ENCODE measurements at regions not wholly inside any gene's neighbourhood (a gene's known extent, or its start where the extent isn't known, plus 50 kb on each side); places are given as distances from the start of the nearest gene placed in this dataset.

DNA sequence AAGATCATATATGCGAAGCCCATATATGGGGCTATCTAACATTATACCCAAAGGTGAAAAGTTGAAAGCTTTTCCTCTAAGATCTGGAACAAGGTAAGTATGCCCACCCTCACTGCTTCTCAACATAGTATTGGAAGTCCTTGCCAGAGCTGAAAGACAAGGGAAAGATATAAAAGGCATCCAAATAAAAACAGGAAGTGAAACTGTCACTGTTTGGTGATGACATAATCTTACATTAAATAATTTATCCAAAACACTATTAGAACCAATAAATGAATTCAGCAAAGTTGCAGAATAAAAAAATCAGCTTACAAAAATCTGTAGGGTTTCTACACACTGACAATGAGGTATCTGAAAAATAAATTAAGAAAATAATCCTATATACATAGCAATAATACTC lies 205.8 kb downstream of the INSIG2 start:
- WGBS, result 90% methylated on average over 1 of the region's 1 CpG
- H3K27ac ChIP-seq (ENCODE audit: low read length), result no peak overlapping the region
- DNase-seq (no peak), ATAC-seq (no peak)
- H3K27me3 ChIP-seq (ENCODE audit: control insufficient read depth, insufficient read depth), result no peaks in the 10 kb centered on the region
- no peaks in the 10 kb centered on the region for H3K9me3 ChIP-seq (ENCODE audit: control insufficient read depth, low read length)
- H3K4me1 ChIP-seq (ENCODE audit: control insufficient read depth, insufficient read depth, low read length), result no peaks in the 10 kb centered on the region
- no peak overlapping the region for H3K4me3 ChIP-seq (ENCODE audit: low read length)
- intact Hi-C loops (cut with DNase I), result no loop called here

DNA sequence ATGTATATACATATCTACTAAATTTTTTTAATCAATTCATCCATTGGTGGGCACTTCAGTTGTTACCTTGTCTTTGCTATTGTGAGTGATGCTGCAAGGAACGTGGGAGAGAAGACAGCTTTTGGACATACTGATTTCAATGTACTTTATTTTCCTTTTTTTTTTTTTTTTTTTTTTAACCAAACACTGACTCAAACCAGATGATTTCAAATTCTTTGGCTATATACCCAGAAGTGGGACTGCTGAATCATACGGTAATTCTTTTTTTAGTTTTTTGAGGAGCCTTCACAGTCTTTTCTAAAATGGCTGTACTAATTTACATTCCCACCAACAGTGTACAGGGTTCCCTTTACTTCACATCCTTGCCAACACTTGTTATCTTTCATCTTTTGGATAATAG lies 204.7 kb downstream of the INSIG2 start:
- Histone ChIP-seq H3K27ac (ENCODE audit: low read length) (no peak overlapping the region), H3K27me3 (ENCODE audit: control insufficient read depth, insufficient read depth) (no peaks in the 10 kb centered on the region), H3K4me1 (ENCODE audit: control insufficient read depth, insufficient read depth, low read length) (no peaks in the 10 kb centered on the region), H3K4me3 (ENCODE audit: low read length) (no peak overlapping the region), H3K9me3 (ENCODE audit: control insufficient read depth, low read length) (no peaks in the 10 kb centered on the region)
- ATAC-seq (no peak), DNase-seq (no peak)
- intact Hi-C loops (cut with DNase I), result no loop called here
- 68% methylated on average over 2 of the region's 2 CpGs for WGBS

DNA sequence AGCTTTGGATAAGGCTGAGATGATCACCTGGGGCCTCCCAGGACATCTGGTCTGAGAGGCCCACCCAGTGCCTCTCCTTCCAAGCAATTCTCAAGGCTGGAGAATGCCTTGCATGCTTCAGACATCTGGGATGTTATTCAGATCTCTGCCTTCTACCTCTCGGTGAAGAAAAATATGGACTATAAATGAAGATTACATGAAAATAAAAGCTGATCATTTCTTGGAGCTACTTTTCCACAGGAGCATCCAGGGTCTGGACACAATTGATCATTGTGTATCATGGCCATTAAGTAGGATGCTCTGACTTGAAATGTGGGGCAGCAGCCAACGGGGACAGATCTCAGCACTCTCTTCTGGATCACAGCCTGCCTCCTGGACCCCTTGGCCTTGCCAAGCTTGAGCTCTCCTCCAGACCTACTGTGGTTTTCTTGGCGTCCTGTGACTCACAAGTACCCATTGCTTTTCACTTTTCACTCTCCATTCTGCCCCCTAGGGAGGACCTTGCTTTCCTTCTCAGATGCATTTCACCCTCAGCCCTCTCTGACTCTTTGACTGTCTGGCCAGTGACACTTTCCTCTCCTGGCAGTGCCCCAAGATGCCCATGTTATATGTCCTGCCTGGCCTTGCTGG lies 203.1 kb downstream of the INSIG2 start:
- intact Hi-C loops (cut with DNase I), result no loop called here
- ATAC-seq (no peak), DNase-seq (no peak)
- Histone ChIP-seq H3K9me3 (ENCODE audit: control insufficient read depth, low read length) (no peaks in the 10 kb centered on the region), H3K4me1 (ENCODE audit: control insufficient read depth, insufficient read depth, low read length) (no peaks in the 10 kb centered on the region), H3K27ac (ENCODE audit: low read length) (no peak overlapping the region), H3K4me3 (ENCODE audit: low read length) (no peak overlapping the region), H3K27me3 (ENCODE audit: control insufficient read depth, insufficient read depth) (no peaks in the 10 kb centered on the region)
- 63% methylated on average over 3 of the region's 3 CpGs for WGBS

DNA sequence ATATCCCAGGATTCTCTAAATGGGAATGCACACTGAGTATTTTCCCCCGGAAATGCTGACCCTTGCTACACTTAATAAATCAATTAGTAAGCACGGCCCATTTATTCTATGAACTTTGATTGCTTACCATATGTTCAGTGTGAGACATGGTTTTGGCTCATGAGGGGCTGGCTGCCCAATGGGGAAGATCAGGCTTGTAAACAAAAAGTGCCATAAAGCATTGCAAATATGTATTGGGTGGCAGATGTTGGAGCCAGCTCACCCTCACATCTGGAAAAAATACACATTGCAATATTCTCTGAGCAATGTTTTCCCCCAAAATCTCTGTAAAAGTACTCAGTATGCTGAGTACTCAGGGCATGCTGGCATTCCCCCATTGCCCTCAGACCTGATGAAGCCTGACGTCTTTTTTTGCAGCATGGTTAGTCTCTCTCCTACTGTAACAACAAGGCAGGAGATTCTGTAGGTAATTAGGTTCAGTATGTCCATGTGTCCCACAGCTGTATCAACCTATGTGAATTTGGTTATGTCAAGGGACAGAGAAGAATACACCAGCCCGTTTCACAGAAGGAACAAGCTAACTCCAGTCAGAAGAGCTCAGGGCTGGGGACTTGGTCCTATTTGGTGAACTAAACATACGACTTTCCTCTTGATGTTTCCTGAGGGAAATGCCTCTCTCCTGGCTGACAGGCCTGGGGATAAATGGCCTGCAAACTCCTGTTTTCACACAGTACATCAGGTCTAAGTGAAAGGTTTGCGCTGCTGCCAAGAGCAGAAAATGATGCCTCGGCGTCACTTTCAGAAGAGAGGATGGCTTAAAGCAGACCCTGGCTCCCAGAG lies 202.4 kb downstream of the INSIG2 start:
- intact Hi-C loops (cut with DNase I), result no loop called here
- Histone ChIP-seq H3K27ac (ENCODE audit: low read length) (no peak overlapping the region), H3K9me3 (ENCODE audit: control insufficient read depth, low read length) (no peaks in the 10 kb centered on the region), H3K27me3 (ENCODE audit: control insufficient read depth, insufficient read depth) (no peaks in the 10 kb centered on the region), H3K4me1 (ENCODE audit: control insufficient read depth, insufficient read depth, low read length) (no peaks in the 10 kb centered on the region), H3K4me3 (ENCODE audit: low read length) (no peak overlapping the region)
- WGBS, result 74% methylated on average over 8 of the region's 8 CpGs
- ATAC-seq (no peak), DNase-seq (no peak)

DNA sequence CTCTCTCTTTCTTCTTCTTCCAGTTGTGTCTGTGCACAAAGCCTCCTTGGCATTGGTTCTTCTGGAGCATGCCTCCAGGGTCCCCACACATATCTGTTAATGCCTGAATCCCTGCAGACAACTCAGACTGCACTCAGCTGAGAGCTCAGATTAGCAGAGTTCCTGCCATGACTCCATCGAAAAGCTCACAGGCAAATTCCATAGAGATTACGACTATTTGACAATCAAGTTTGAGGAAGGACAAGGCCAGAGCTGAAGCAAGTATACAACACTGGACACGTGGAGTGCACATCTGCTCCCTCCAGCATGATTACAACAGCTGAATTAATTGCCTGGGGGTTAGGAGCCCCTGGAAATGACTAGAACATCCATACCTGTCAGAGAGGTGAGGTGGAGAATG lies 190.7 kb downstream of the INSIG2 start:
- peaks cover 3% of the 10 kb centered on the region for H3K27me3 ChIP-seq (ENCODE audit: control insufficient read depth, insufficient read depth)
- H3K27ac ChIP-seq (ENCODE audit: low read length), result no peak overlapping the region
- WGBS, result 30% methylated on average over 3 of the region's 3 CpGs
- no peaks in the 10 kb centered on the region for H3K4me1 ChIP-seq (ENCODE audit: control insufficient read depth, insufficient read depth, low read length)
- no peaks in the 10 kb centered on the region for H3K9me3 ChIP-seq (ENCODE audit: control insufficient read depth, low read length)
- H3K4me3 ChIP-seq (ENCODE audit: low read length), result no peak overlapping the region
- intact Hi-C loops (cut with DNase I), result no loop called here
- ATAC-seq (no peak), DNase-seq (no peak)

DNA sequence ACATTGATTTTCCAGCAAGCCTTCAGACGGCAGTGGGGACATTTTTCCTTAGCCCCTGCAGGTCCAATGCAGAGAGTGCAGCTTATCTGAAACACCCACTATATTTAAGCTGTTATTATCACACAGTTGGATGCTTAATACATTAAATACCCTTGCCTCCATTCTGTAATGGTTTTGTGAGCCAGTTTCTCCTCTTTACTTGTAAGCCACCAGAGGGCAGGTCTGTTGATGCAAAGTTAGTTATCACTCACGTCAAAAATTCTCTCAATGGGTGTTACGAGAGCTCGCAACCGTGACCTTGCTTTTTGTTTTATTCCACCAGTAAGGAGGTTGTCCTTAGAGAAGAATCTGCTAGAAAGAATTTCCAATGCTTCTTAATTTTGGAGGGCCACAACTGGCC lies 189.8 kb downstream of the INSIG2 start:
- Histone ChIP-seq H3K4me3 (ENCODE audit: low read length) (no peak overlapping the region), H3K4me1 (ENCODE audit: control insufficient read depth, insufficient read depth, low read length) (no peaks in the 10 kb centered on the region), H3K9me3 (ENCODE audit: control insufficient read depth, low read length) (no peaks in the 10 kb centered on the region), H3K27ac (ENCODE audit: low read length) (no peak overlapping the region), H3K27me3 (ENCODE audit: control insufficient read depth, insufficient read depth) (peaks cover 3% of the 10 kb centered on the region)
- 76% methylated on average over 5 of the region's 5 CpGs for WGBS
- DNase-seq, result no peak
- no peak for ATAC-seq
- intact Hi-C loops (cut with DNase I), result no loop called here

DNA sequence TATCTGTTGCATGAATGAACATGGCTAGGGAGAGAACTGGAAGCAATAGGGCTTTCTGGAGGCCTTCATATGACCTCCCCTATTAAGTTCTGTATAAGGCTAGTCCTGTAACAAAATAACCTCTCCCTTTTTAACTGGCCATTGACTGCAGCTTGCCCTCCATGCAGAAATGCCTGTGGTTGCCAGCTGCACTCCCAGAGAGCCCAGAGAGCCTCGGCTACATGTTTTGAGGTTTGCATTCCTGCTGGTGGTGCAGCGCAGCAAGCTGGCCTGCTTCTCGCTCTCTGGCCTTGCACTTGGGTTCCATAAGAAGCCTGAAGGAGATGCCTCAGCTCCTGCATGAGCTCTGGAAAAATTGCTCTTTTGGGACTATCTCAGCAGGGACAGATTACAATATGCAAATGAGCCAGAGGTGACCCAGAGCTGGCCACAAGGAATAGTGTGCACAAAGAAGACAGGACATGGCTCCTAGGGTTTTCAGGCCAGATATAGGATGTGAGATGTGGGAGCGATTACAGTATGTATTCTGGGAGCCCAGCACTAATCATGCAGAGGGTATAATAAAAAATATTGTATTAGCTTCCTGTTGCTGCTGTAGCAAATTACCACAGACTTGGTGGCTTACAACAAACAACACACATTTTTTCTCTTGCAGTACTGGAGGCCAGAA lies 186.7 kb downstream of the INSIG2 start:
- Histone ChIP-seq H3K4me1 (ENCODE audit: control insufficient read depth, insufficient read depth, low read length) (no peaks in the 10 kb centered on the region), H3K9me3 (ENCODE audit: control insufficient read depth, low read length) (no peaks in the 10 kb centered on the region), H3K27me3 (ENCODE audit: control insufficient read depth, insufficient read depth) (no peaks in the 10 kb centered on the region), H3K4me3 (ENCODE audit: low read length) (no peak overlapping the region), H3K27ac (ENCODE audit: low read length) (no peak overlapping the region)
- 78% methylated on average over 4 of the region's 4 CpGs for WGBS
- DNase-seq (no peak), ATAC-seq (no peak)
- intact Hi-C loops (cut with DNase I), result no loop called here

DNA sequence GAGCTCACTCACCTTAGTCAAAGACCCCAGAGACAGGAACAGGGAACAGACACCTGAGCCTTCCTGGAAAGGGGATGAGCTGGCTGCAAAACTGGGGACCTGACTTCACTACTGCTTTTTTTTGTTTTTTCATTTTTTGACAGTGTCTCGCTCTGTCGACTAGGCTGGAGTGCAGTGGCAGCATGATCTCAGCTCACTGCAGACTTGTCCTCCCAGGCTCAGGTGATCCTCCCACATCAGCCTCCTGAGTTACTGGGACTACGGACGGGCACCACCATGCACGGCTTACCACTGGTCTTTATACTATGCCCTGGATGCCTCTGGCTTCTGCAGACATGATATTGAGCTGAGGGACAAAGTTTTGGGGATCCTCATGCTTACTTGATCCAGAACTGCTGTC lies 184.1 kb downstream of the INSIG2 start:
- intact Hi-C loops (cut with DNase I), result no loop called here
- no peak for DNase-seq
- ATAC-seq, result no peak
- H3K9me3 ChIP-seq (ENCODE audit: control insufficient read depth, low read length), result no peaks in the 10 kb centered on the region
- no peak overlapping the region for H3K27ac ChIP-seq (ENCODE audit: low read length)
- WGBS, result 65% methylated on average over 5 of the region's 5 CpGs
- no peak overlapping the region for H3K4me3 ChIP-seq (ENCODE audit: low read length)
- no peaks in the 10 kb centered on the region for H3K4me1 ChIP-seq (ENCODE audit: control insufficient read depth, insufficient read depth, low read length)
- no peaks in the 10 kb centered on the region for H3K27me3 ChIP-seq (ENCODE audit: control insufficient read depth, insufficient read depth)

DNA sequence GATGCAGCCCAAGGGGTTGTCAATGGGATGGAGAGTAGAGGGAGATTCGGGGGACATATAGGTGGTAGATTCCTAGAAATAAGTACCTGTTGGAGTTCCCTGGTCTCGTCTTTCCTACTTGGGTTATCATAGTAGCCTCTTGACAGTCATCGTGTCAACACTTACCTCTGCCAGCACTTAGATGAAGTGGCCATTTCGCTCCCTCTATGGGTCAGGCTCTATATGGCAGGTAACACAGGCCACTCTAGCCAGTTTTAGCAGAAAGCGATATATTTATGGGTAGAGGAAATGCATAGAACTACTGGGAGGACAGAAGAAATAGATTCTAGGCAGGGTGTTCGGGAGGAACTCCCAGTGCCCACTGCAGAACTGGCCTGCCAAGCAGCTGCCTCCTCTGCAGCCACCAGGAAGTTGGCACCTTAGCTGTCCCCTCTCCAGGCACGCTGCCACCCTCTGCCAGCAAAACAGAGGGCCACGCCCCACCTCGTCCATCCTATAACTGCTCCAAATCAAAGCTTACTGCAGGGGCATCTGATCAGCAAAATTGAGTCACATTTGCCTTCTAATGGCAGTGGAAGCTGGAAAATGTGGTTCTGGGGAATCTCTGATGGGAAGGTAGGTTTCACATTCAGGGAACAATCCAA lies 181.3 kb downstream of the INSIG2 start:
- DNase-seq (no peak), ATAC-seq (no peak)
- intact Hi-C loops (cut with DNase I), result no loop called here
- Histone ChIP-seq H3K4me3 (ENCODE audit: low read length) (no peak overlapping the region), H3K4me1 (ENCODE audit: control insufficient read depth, insufficient read depth, low read length) (no peaks in the 10 kb centered on the region), H3K27me3 (ENCODE audit: control insufficient read depth, insufficient read depth) (no peaks in the 10 kb centered on the region), H3K27ac (ENCODE audit: low read length) (no peak overlapping the region), H3K9me3 (ENCODE audit: control insufficient read depth, low read length) (no peaks in the 10 kb centered on the region)
- 66% methylated on average over 9 of the region's 9 CpGs for WGBS

DNA sequence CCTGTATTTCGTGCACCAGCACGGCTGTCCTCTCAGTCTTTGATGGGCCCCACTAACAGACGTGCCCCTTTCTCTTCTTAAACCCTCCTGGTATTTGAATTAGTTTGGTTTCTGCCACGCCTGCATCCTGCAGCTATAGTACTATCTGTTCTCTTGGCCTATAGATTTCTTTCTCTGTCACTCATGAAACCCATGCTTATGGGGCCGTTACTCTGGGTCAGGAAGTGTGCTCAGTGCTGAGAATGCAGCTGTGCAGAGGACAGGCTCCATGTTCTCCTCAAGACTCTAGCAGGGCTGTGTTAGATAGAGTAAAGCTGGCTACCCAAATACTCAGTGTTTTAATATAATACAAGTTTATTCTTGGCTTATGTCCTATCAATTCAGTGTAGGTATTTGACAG lies 180.0 kb downstream of the INSIG2 start:
- no peak overlapping the region for H3K27ac ChIP-seq (ENCODE audit: low read length)
- H3K4me3 ChIP-seq (ENCODE audit: low read length), result no peak overlapping the region
- ATAC-seq, result no peak
- no peak for DNase-seq
- intact Hi-C loops (cut with DNase I), result no loop called here
- WGBS, result 58% methylated on average over 5 of the region's 5 CpGs
- H3K27me3 ChIP-seq (ENCODE audit: control insufficient read depth, insufficient read depth), result no peaks in the 10 kb centered on the region
- H3K9me3 ChIP-seq (ENCODE audit: control insufficient read depth, low read length), result no peaks in the 10 kb centered on the region
- no peaks in the 10 kb centered on the region for H3K4me1 ChIP-seq (ENCODE audit: control insufficient read depth, insufficient read depth, low read length)

DNA sequence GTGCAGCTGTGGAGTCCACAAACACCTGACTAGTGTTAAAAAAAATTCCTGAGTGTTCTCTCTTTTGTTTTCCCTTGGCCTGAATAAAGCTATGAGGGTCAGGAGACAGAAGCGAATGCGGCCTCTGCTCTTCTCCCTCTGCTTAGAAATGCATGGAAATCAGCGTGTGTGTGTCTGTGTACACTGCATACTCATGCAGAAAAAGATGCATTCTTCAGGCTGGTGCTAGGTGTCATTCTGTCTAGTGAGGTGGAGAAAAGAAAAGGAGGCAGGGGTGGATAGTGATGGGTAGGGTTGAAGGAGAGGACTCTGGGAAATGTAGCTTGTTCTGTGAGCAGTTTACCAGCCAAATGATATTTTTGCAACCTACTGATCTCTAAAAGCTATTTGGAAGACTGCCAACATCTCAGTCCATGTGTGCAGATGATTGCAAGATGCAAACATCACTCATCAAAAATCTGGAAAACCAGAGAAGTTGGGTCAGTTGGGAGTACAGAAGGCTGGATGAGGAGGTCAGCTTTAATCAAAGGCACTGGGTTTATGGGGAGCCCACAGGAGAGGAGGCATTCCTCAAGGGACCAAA lies 177.7 kb downstream of the INSIG2 start:
- no peak for DNase-seq
- 82% methylated on average over 3 of the region's 3 CpGs for WGBS
- intact Hi-C loops (cut with DNase I), result no loop called here

More for the DNA sequence above, 177.7 kb downstream of the INSIG2 start:
- H3K9me3 ChIP-seq (ENCODE audit: control insufficient read depth, low read length), result no peaks in the 10 kb centered on the region
- no peak for ATAC-seq
- H3K4me3 ChIP-seq (ENCODE audit: low read length), result no peak overlapping the region
- no peaks in the 10 kb centered on the region for H3K4me1 ChIP-seq (ENCODE audit: control insufficient read depth, insufficient read depth, low read length)
- no peaks in the 10 kb centered on the region for H3K27me3 ChIP-seq (ENCODE audit: control insufficient read depth, insufficient read depth)
- no peak overlapping the region for H3K27ac ChIP-seq (ENCODE audit: low read length)

All from right cardiac atrium (tissue), 5 donors.